NCI-H1048 (cell line): ENCODE measurements at regions not wholly inside any gene's neighbourhood (a gene's known extent, or its start where the extent isn't known, plus 50 kb on each side); places are given as distances from the start of the nearest gene placed in this dataset.

ENCODE experiments used
- DNase-seq: peaks from one replicate; lab custom pipeline; 2025; lab: John Stamatoyannopoulos, UW

DNA sequence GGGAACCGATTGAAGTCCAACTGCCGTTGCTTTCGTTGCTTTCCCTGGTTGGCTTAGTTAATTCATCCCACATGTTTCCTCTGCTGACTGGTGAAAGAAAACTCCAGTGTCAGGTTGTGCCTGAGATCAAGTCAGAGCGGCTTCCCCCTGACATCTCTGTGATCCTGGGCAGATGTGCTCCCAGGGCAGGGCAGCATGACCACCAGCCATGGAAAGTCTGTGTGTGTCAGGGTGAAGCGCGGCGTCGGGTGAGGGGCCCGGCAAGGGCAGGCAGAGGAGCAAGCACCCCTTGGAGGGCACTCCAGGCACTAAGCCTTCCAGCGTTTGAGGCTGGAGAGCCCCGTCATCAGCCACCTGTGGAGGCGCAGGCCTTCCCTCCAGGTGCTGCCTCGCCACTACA is 54.5 kb upstream of the IGF1 start:
- DNase-seq: no peak

DNA sequence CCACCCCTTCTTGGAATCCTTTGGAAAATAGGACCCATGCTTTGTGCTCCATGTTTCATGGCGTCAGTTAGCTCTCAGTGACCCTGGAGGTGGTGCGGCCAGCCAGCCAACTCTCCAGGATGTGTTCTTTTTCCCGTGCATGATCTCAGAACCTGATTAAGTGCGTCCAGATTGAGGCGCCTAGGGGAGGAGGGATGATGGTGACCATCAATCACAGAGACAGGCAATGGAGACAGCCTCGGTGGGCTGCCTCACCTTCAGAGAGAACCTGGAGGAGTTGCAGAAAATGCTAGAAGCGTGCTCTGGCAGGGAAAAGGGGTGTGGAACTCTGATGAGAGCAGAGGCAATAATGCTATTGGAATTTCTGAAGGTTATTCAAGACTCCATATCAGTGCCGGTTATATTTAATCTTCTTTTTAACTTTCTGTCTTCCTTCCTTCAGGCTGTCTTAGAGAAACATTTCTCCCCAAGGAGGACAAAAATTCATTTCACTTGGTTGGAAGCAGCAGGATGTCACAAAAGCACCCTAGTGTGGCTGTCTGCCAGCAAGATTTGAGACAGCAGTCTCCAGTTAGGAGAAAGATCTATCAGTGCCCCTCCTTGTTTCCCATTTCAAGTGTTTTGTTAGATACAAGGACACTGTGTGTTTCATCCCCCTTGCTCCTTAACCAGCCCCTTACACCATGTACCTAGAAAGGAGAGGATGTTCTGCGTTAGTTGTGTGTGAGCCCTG is 53.3 kb upstream of the IGF1 start:
- DNase-seq: no peak
